HG02678 (cell line): ENCODE measurements at regions not wholly inside any gene's neighbourhood (a gene's known extent, or its start where the extent isn't known, plus 50 kb on each side); places are given as distances from the start of the nearest gene placed in this dataset.

Experiments
- ATAC-seq: cut with Tn5 transposase; IDR thresholded peaks from one replicate; pipeline ENCODE4 v1.9.1; 2021; ENCODE audit warnings: mild to moderate bottlenecking, moderate library complexity; ENCODE audit not compliant: unreplicated experiment

DNA sequence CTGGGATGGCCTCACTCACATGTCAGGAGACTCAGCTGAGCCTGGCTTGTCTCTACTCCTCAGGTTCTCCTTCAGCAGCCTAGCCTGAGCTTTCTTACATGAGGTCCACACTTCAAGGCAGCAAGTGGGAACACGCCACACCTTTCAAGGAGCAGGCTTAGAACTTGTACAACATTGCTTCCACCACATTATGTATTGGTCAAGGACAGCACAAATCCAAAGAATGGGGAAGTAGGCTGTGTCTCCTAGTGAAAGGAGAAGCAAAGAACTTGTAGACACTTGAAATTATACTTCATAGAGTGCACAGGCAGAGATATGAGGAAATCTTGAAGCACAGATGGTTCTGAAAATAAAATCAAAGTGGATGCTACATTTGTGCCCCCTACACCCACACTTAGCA lies 120.9 kb upstream of the NOCT start:
- no peak for ATAC-seq

DNA sequence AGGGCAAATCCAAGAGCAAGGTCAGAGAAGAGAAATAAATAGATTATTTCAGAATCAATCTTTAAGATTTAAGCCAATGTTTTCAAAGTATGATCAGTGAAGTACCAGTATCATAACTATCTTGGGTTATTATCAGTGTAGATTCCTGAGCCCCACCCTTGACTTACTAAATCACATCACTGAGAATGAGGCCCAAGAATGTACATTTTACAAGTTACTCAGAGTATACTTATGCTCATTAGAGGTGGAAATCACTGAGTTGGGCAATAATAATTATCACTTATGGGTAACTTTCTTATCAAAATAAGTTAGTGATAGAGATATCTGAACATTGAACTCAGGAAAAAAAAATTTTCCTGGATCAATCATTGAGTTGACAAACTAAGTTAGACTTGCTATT lies 121.6 kb upstream of the NOCT start:
- ATAC-seq = no peak

- ATAC-seq = no peak
Measured at GRCh38 chr4:138892483-138893407, 122.8 kb upstream of the NOCT start.

DNA sequence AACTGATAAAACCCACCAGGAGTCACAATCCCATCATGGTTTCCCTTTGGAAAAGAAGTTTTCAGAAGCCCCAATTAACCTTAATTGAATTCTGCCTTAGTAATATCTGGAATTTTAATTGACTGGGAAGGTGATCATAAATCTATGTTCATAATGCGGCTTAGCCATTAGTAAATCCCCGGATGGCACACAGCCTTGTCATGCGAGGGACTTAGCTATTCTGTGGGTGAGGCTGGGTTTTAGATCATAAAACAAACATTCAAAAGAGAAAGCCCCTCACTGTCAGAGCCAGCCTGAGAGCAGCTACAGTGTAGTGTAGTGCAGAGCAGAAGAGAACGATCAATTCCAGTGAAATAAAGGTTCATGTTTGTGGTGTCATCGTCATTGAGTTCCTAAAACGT lies 124.0 kb upstream of the NOCT start:
- ATAC-seq = no peak

- ATAC-seq = no peak
Measured at GRCh38 chr4:138890891-138891570, 124.5 kb upstream of the NOCT start.

DNA sequence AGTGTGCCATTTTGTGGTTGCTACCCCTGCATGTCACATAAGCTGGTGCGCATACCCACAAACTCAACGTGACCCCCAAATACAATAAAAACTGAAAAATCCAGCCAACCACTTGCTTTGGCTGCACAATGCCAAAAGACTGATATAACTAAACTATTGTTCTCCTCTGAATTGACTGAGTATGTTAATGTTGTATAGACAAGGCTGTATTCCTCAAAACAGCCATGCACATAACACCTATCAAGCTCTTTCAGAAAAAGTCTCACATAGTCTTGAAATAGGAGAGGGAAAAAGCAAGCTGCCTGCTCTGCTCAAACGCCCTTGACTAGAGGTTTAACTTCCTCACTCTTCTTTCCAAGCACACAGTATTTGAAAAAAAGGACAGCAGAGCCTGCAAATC lies 126.4 kb upstream of the NOCT start:
- no peak for ATAC-seq

GRCh38 chr4:138887741-138888140 lies 127.8 kb upstream of the NOCT start:
- ATAC-seq = no peak

GRCh38 chr4:138887341-138887740 lies 128.2 kb upstream of the NOCT start:
- no peak for ATAC-seq

GRCh38 chr4:138879757-138880156 lies 135.8 kb upstream of the NOCT start:
- no peak for ATAC-seq

- ATAC-seq = no peak
Measured at GRCh38 chr4:138875891-138876608, 139.5 kb upstream of the NOCT start.

- ATAC-seq = no peak
Measured at GRCh38 chr4:138871555-138871875, 144.1 kb upstream of the NOCT start.

DNA sequence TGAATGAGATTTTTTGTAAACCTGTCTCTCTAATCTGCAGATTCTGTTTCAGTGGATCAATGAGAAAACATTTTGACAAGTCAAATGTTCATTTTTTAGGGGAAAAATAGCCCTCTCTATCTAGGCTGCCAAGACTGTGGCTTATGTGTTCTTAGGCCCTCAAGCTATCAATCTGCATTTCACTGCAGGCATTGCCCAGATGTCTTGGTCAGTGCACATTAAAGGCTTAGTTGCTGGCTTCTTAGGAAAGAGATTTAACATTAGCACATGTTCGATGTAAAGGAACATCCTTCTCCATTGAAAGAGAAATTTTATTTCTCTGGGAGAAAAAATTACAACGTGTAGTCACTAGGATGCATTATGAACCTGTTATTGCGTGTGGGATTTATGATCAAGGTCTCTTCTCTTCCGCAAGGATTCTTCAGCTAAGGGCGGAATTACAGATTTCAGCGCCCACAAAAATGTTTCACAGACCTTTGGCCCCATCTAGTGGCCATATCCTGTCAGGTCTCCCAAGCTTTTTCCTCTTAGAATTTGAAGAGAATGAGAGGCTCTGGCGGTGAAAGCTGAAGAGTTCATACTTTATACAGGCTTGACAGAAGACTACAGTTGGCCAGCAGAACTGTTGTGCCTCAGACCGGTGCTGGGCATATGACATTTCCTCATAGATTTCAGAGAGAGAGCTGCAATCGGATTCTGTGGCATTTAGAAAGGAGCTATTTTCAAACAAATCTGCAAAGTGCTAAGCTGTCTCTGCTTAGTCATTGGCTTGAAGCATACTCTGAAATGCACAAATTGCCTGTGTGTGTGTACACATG lies 144.6 kb upstream of the NOCT start:
- peak; percentile 81 for ATAC-seq

- ATAC-seq = no peak
Measured at GRCh38 chr4:138869631-138870030, 145.9 kb upstream of the NOCT start.

DNA sequence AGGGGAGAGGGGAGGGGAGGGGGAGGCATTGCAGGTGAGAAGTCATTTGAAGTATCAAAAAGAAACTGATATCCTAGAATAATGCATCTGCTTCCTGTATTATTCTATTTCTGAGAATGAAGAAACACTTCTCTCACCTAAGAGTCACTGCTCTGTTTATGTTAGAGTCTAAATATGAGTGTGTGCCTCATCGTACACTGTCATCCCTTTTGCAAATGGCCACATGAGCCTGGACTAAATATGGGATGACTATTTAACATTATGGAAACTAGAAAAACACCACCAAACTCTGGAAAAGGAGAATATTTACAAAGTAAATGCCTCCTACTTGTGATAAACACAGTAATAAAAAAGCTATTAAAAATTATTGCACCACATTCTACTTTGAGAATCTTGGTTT lies 146.4 kb upstream of the NOCT start:
- no peak for ATAC-seq

GRCh38 chr4:138868562-138868961 lies 147.0 kb upstream of the NOCT start:
- no peak for ATAC-seq

GRCh38 chr4:138867404-138867803 lies 148.2 kb upstream of the NOCT start:
- no peak for ATAC-seq

- ATAC-seq = no peak
Measured at GRCh38 chr4:138866314-138866713, 149.3 kb upstream of the NOCT start.

GRCh38 chr4:138865765-138866164 lies 149.8 kb upstream of the NOCT start:
- no peak for ATAC-seq

GRCh38 chr4:138864961-138865720 lies 150.4 kb upstream of the NOCT start:
- ATAC-seq = no peak

- no peak for ATAC-seq
Measured at GRCh38 chr4:138863160-138863559, 152.4 kb upstream of the NOCT start.
